T-helper 2 cell (primary cell): ENCODE measurements at regions not wholly inside any gene's neighbourhood (a gene's known extent, or its start where the extent isn't known, plus 50 kb on each side); places are given as distances from the start of the nearest gene placed in this dataset.

ENCODE experiments used
- DNase-seq, 5 experiments: peaks; one replicate each; pipeline versions ENCODE4 v3.0.0 to v3.0.0-alpha.2; 2012 to 2022

- no peak for DNase-seq
Measured at GRCh38 chr18:41009926-41010325, 945.1 kb upstream of the PIK3C3 start.

- DNase-seq = no peak
Measured at GRCh38 chr18:41004324-41004723, 950.7 kb upstream of the PIK3C3 start.

- no peak for DNase-seq
Measured at GRCh38 chr18:40995529-40995928, 959.5 kb upstream of the PIK3C3 start.

- no peak for DNase-seq
Measured at GRCh38 chr18:40993363-40993762, 961.7 kb upstream of the PIK3C3 start.

GRCh38 chr18:40987581-40987980 lies 967.5 kb upstream of the PIK3C3 start:
- DNase-seq = no peak

- DNase-seq = no peak
Measured at GRCh38 chr18:40985436-40985835, 969.6 kb upstream of the PIK3C3 start.

GRCh38 chr18:40984856-40985255 lies 970.2 kb upstream of the PIK3C3 start:
- no peak for DNase-seq

- no peak for DNase-seq
Measured at GRCh38 chr18:40983835-40984234, 971.2 kb upstream of the PIK3C3 start.

- no peak for DNase-seq
Measured at GRCh38 chr18:40980171-40980570, 974.9 kb upstream of the PIK3C3 start.

GRCh38 chr18:40976050-40976449 lies 979.0 kb upstream of the PIK3C3 start:
- DNase-seq = no peak

- no peak for DNase-seq
Measured at GRCh38 chr18:40974448-40974847, 980.6 kb upstream of the PIK3C3 start.

- no peak for DNase-seq
Measured at GRCh38 chr18:40962784-40963183, 992.2 kb upstream of the PIK3C3 start.

- DNase-seq = no peak
Measured at GRCh38 chr18:40957533-40958070, 997.4 kb upstream of the PIK3C3 start.

GRCh38 chr18:40956213-40956612 lies 998.8 kb upstream of the PIK3C3 start:
- no peak for DNase-seq

GRCh38 chr18:40955351-40955750 lies 999.7 kb upstream of the PIK3C3 start:
- DNase-seq = no peak

GRCh38 chr18:40949114-40949950 lies 1005.7 kb upstream of the PIK3C3 start:
- no peak for DNase-seq

- DNase-seq = no peak
Measured at GRCh38 chr18:40944576-40944975, 1010.5 kb upstream of the PIK3C3 start.

GRCh38 chr18:40939656-40940515 lies 1015.1 kb upstream of the PIK3C3 start:
- peak in 1 of 5 experiments; percentile 8 for DNase-seq

GRCh38 chr18:40938615-40939014 lies 1016.4 kb upstream of the PIK3C3 start:
- DNase-seq = no peak

- DNase-seq = no peak
Measured at GRCh38 chr18:40937386-40937785, 1017.6 kb upstream of the PIK3C3 start.

GRCh38 chr18:40935423-40935822 lies 1019.6 kb upstream of the PIK3C3 start:
- DNase-seq = peak in 1 of 5 experiments; percentile 4

- DNase-seq = no peak
Measured at GRCh38 chr18:40932862-40933261, 1022.2 kb upstream of the PIK3C3 start.

- DNase-seq = no peak
Measured at GRCh38 chr18:40930211-40930882, 1024.7 kb upstream of the PIK3C3 start.
